Duodenal mucosa (tissue), 2 donors: ENCODE measurements at regions not wholly inside any gene's neighbourhood (a gene's known extent, or its start where the extent isn't known, plus 50 kb on each side); places are given as distances from the start of the nearest gene placed in this dataset.

ENCODE experiments used
- H3K27ac ChIP-seq: one replicate; pipeline ENCODE4 v1.7.0; 2013; ENCODE audit warnings: low read depth, low read length
- H3K27me3 ChIP-seq, 2 donors: one replicate each; pipeline ENCODE4 v1.7.0; 2013; ENCODE audit warnings: low read length in 2 of 2, control low read depth in 1 of 2; ENCODE audit not compliant: insufficient read depth in 2 of 2, control insufficient read depth in 1 of 2
- H3K36me3 ChIP-seq, 2 donors: one replicate each; pipeline ENCODE4 v1.7.0; 2013; ENCODE audit warnings: low read length in 2 of 2, control low read depth in 1 of 2; ENCODE audit not compliant: insufficient read depth in 2 of 2, control insufficient read depth in 1 of 2
- H3K4me1 ChIP-seq, 2 donors: one replicate each; pipeline ENCODE4 v1.7.0; 2013; ENCODE audit warnings: low read length in 2 of 2, control low read depth in 1 of 2; ENCODE audit not compliant: insufficient read depth in 2 of 2, control insufficient read depth in 1 of 2
- H3K4me3 ChIP-seq, 2 donors: one replicate each; pipeline ENCODE4 v1.7.0; 2013; ENCODE audit warnings: low read length in 2 of 2, low read depth in 1 of 2
- H3K9ac ChIP-seq, 2 donors: one replicate each; pipeline ENCODE4 v1.7.0; 2013; ENCODE audit warnings: low read length in 2 of 2, low read depth in 1 of 2
- H3K9me3 ChIP-seq, 2 donors: one replicate each; pipeline ENCODE4 v1.7.0; 2013; ENCODE audit warnings: low read length in 2 of 2, control low read depth in 1 of 2; ENCODE audit not compliant: control insufficient read depth in 1 of 2

GRCh38 chr10:130623680-130624267, 487.6 kb downstream of the GLRX3 start:
- H3K27ac ChIP-seq = no peak overlapping the region
- H3K9ac ChIP-seq = no peak overlapping the region
- no peaks in the 10 kb centered on the region for H3K27me3 ChIP-seq
- no peak overlapping the region for H3K4me3 ChIP-seq
- H3K4me1 ChIP-seq = no peaks in the 10 kb centered on the region
- H3K9me3 ChIP-seq = no peaks in the 10 kb centered on the region
- H3K36me3 ChIP-seq = no peaks in the 10 kb centered on the region

- Histone ChIP-seq H3K27ac (no peak overlapping the region), H3K9ac (no peak overlapping the region), H3K4me1 (no peaks in the 10 kb centered on the region)
Measured at GRCh38 chr10:130627346-130628045, 491.3 kb downstream of the GLRX3 start.

DNA sequence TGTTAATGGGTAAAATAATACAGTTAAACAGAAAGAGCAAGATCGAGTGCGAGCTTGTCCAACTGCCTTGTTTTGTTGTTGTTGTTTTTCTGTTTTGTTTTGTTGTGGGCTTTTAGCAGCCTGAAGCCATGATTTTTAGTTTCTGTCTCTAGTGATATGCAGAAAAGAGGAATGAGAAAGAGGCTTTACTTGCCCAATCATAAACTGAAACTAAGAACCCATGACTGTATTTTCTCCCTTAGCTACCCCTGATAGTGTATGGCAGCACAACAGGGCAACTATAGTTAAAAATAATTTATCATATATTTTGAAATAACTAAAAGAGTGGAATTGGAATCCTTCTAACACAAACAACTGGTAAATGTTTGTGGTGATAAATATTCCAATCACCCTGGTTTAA, 493.9 kb downstream of the GLRX3 start:
- Histone ChIP-seq H3K27me3 (no peaks in the 10 kb centered on the region), H3K4me1 (no peaks in the 10 kb centered on the region), H3K9me3 (no peaks in the 10 kb centered on the region), H3K36me3 (no peaks in the 10 kb centered on the region), H3K27ac (no peak overlapping the region), H3K9ac (no peak overlapping the region), H3K4me3 (no peak overlapping the region)

More at GRCh38 chr10:130627346-130628045, 491.3 kb downstream of the GLRX3 start:
- no peak overlapping the region for H3K4me3 ChIP-seq
- H3K9me3 ChIP-seq = no peaks in the 10 kb centered on the region
- no peaks in the 10 kb centered on the region for H3K27me3 ChIP-seq
- H3K36me3 ChIP-seq = no peaks in the 10 kb centered on the region

DNA sequence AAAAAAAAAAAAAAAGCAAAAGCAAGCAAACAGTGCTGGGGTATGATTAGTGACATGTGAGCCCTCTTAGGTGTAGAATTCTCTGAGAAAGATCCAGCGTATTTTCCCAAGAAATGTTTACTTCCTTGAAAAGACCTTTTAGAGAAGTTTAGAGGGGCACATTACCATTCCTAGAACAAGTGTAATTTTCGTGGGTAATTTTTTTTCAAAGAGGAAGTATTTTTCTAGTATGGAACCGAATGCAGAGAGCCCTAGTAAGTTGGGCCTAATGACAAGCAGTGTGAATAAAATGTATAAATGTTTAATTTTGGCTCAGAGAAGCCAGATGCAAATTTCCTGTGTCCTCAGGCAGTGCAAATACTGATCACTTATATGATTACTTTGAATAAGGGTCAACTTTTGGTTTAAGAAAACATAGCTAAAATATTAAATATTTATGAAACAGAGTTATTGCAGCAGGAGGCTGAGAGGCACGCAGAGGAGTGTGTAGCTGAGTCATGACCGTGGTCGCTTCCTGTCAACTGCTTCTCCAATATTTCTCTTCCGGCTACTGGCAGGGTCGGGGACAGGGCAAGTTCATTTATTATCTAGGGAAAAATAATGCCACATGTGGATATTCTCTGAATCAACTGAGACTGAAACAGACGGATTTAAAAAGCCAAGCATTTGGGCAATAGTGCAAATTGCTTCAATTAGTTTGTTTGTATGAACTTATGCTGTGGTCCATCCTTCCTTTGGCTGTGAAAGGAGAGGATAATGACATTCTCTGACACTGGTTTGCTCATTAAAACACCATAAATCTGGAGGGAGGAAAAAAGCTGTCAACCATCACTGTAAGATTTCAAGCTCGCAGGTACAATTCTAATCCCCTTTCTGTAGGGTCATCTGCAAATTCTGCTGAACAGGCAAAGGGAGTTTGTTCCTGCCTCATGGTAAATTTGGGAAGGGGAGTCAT, 495.2 kb downstream of the GLRX3 start:
- H3K4me1 ChIP-seq = no peaks in the 10 kb centered on the region
- no peak overlapping the region for H3K27ac ChIP-seq
- no peak overlapping the region for H3K9ac ChIP-seq
- no peaks in the 10 kb centered on the region for H3K36me3 ChIP-seq
- H3K27me3 ChIP-seq = no peaks in the 10 kb centered on the region
- H3K9me3 ChIP-seq = no peaks in the 10 kb centered on the region
- H3K4me3 ChIP-seq = no peak overlapping the region

GRCh38 chr10:130634816-130635215, 498.6 kb downstream of the GLRX3 start:
- H3K9me3 ChIP-seq = no peaks in the 10 kb centered on the region
- no peak overlapping the region for H3K27ac ChIP-seq

GRCh38 chr10:130635528-130635927, 499.3 kb downstream of the GLRX3 start:
- no peaks in the 10 kb centered on the region for H3K36me3 ChIP-seq
- no peaks in the 10 kb centered on the region for H3K4me1 ChIP-seq
- H3K9me3 ChIP-seq = no peaks in the 10 kb centered on the region
- H3K27ac ChIP-seq = no peak overlapping the region
- H3K27me3 ChIP-seq = peaks cover 0 to 3% of the 10 kb centered on the region in 2 donors
- no peak overlapping the region for H3K9ac ChIP-seq
- no peak overlapping the region for H3K4me3 ChIP-seq

More at GRCh38 chr10:130634816-130635215, 498.6 kb downstream of the GLRX3 start:
- Histone ChIP-seq H3K27me3 (peaks cover 0 to 3% of the 10 kb centered on the region in 2 donors), H3K4me1 (no peaks in the 10 kb centered on the region), H3K9ac (no peak overlapping the region), H3K4me3 (no peak overlapping the region), H3K36me3 (no peaks in the 10 kb centered on the region)

GRCh38 chr10:130636313-130636930, 500.2 kb downstream of the GLRX3 start:
- Histone ChIP-seq H3K27me3 (peaks cover 0 to 3% of the 10 kb centered on the region in 2 donors), H3K9me3 (no peaks in the 10 kb centered on the region), H3K4me3 (no peak overlapping the region), H3K9ac (no peak overlapping the region), H3K36me3 (no peaks in the 10 kb centered on the region), H3K4me1 (no peaks in the 10 kb centered on the region), H3K27ac (no peak overlapping the region)

GRCh38 chr10:130637089-130637676, 501.0 kb downstream of the GLRX3 start:
- Histone ChIP-seq H3K36me3 (no peaks in the 10 kb centered on the region), H3K27me3 (peaks cover 0 to 3% of the 10 kb centered on the region in 2 donors), H3K4me1 (no peaks in the 10 kb centered on the region), H3K9ac (no peak overlapping the region), H3K9me3 (no peaks in the 10 kb centered on the region), H3K27ac (no peak overlapping the region), H3K4me3 (no peak overlapping the region)

DNA sequence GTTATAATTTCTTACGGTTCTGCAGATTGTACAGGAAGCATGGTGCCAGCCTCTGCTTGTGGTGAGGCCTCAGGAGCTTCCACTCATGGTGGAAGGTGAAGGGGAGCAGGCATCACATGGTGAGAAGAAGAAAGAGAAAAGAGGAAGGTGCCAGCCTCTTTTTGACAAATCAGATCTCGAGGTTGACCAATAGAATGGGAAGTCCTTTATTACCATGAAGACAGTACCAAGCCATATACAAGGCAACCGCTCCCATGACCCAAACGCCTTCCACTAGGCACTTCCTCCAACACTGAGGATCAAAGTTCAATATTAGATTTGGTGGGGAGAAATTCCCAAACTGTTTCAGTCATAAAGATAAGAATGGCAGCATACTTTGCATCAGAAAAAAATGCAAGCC, 502.8 kb downstream of the GLRX3 start:
- H3K9ac ChIP-seq = no peak overlapping the region
- no peak overlapping the region for H3K4me3 ChIP-seq
- peaks cover 0 to 3% of the 10 kb centered on the region in 2 donors for H3K27me3 ChIP-seq
- H3K9me3 ChIP-seq = no peaks in the 10 kb centered on the region
- no peak overlapping the region for H3K27ac ChIP-seq
- H3K36me3 ChIP-seq = no peaks in the 10 kb centered on the region
- H3K4me1 ChIP-seq = no peaks in the 10 kb centered on the region
